IPS-18a (cell line): ENCODE measurements at regions not wholly inside any gene's neighbourhood (a gene's known extent, or its start where the extent isn't known, plus 50 kb on each side); places are given as distances from the start of the nearest gene placed in this dataset.
"Not testable (repeated sequence)": the region's sequence is repeated elsewhere in the genome, so short reads cannot be mapped to it uniquely, and the experiment has no call there.

ENCODE experiments used
- H3K27ac ChIP-seq: one replicate; pipeline ENCODE4 v1.5.1; 2013; ENCODE audit warnings: low read length
- H3K27me3 ChIP-seq: one replicate; pipeline ENCODE4 v1.6.1; 2013; ENCODE audit warnings: mild to moderate bottlenecking, low read length; ENCODE audit not compliant: control insufficient read depth, insufficient read depth
- H3K36me3 ChIP-seq: one replicate; pipeline ENCODE4 v1.6.1; 2013; ENCODE audit warnings: low read depth, low read length; ENCODE audit not compliant: control insufficient read depth
- H3K4me1 ChIP-seq: one replicate; pipeline ENCODE4 v1.6.1; 2013; ENCODE audit warnings: low read depth, low read length; ENCODE audit not compliant: control insufficient read depth
- H3K4me3 ChIP-seq: one replicate; pipeline ENCODE4 v1.5.1; 2013; ENCODE audit warnings: low read length
- H3K9ac ChIP-seq: one replicate; pipeline ENCODE4 v1.6.1; 2013; ENCODE audit warnings: mild to moderate bottlenecking, low read length, moderate library complexity
- H3K9me3 ChIP-seq: one replicate; pipeline ENCODE4 v1.6.1; 2013; ENCODE audit warnings: low read depth, low read length; ENCODE audit not compliant: control insufficient read depth

- Histone ChIP-seq H3K36me3 (no peaks in the 10 kb centered on the region), H3K27ac (no peak overlapping the region), H3K9ac (no peak overlapping the region), H3K4me1 (no peaks in the 10 kb centered on the region), H3K27me3 (no peaks in the 10 kb centered on the region), H3K9me3 (peaks cover 15% of the 10 kb centered on the region), H3K4me3 (no peak overlapping the region)
Observed at GRCh38 chr7:153401795-153402720, 642.5 kb downstream of the ACTR3B start.

- Histone ChIP-seq H3K9me3 (peaks cover 14% of the 10 kb centered on the region), H3K9ac (no peak overlapping the region), H3K36me3 (no peaks in the 10 kb centered on the region), H3K27ac (no peak overlapping the region), H3K4me1 (no peaks in the 10 kb centered on the region), H3K4me3 (no peak overlapping the region), H3K27me3 (no peaks in the 10 kb centered on the region)
Observed at GRCh38 chr7:153402721-153403541, 643.4 kb downstream of the ACTR3B start.

GRCh38 chr7:153404124-153404523 lies 644.6 kb downstream of the ACTR3B start:
- Histone ChIP-seq H3K9me3 (peaks cover 8% of the 10 kb centered on the region), H3K9ac (no peak overlapping the region), H3K27ac (no peak overlapping the region), H3K4me1 (no peaks in the 10 kb centered on the region), H3K4me3 (no peak overlapping the region), H3K36me3 (no peaks in the 10 kb centered on the region), H3K27me3 (no peaks in the 10 kb centered on the region)

GRCh38 chr7:153404781-153405279 lies 645.3 kb downstream of the ACTR3B start:
- Histone ChIP-seq H3K9me3 (peaks cover 4% of the 10 kb centered on the region), H3K27me3 (no peaks in the 10 kb centered on the region), H3K27ac (no peak overlapping the region), H3K4me1 (no peaks in the 10 kb centered on the region), H3K9ac (no peak overlapping the region), H3K36me3 (no peaks in the 10 kb centered on the region), H3K4me3 (no peak overlapping the region)

GRCh38 chr7:153405704-153406485 lies 646.3 kb upstream of the DPP6 start:
- Histone ChIP-seq H3K27ac (no peak overlapping the region), H3K36me3 (no peaks in the 10 kb centered on the region), H3K4me1 (no peaks in the 10 kb centered on the region), H3K27me3 (no peaks in the 10 kb centered on the region), H3K9ac (no peak overlapping the region), H3K4me3 (no peak overlapping the region), H3K9me3 (peaks cover 2% of the 10 kb centered on the region)

- no peak overlapping the region for H3K9ac ChIP-seq
- no peaks in the 10 kb centered on the region for H3K36me3 ChIP-seq
- H3K4me1 ChIP-seq, result no peaks in the 10 kb centered on the region
- peaks cover 2% of the 10 kb centered on the region for H3K9me3 ChIP-seq
- H3K27ac ChIP-seq, result no peak overlapping the region
- H3K4me3 ChIP-seq, result no peak overlapping the region
- no peaks in the 10 kb centered on the region for H3K27me3 ChIP-seq
Observed at GRCh38 chr7:153406486-153406872, 645.7 kb upstream of the DPP6 start.

- Histone ChIP-seq H3K9me3 (peaks cover 1% of the 10 kb centered on the region), H3K4me3 (no peak overlapping the region), H3K36me3 (no peaks in the 10 kb centered on the region), H3K27me3 (no peaks in the 10 kb centered on the region), H3K27ac (no peak overlapping the region), H3K4me1 (no peaks in the 10 kb centered on the region), H3K9ac (no peak overlapping the region)
Observed at GRCh38 chr7:153407291-153408046, 644.7 kb upstream of the DPP6 start.

- H3K27me3 ChIP-seq, result no peaks in the 10 kb centered on the region
- no peak overlapping the region for H3K9ac ChIP-seq
- no peaks in the 10 kb centered on the region for H3K36me3 ChIP-seq
- H3K4me3 ChIP-seq, result no peak overlapping the region
- no peaks in the 10 kb centered on the region for H3K9me3 ChIP-seq
- no peaks in the 10 kb centered on the region for H3K4me1 ChIP-seq
- no peak overlapping the region for H3K27ac ChIP-seq
Observed at GRCh38 chr7:153408360-153409335, 643.5 kb upstream of the DPP6 start.

GRCh38 chr7:153409567-153410342 lies 642.4 kb upstream of the DPP6 start:
- not testable (repeated sequence) for H3K27ac ChIP-seq, H3K27me3 ChIP-seq

More at GRCh38 chr7:153409567-153410342, 642.4 kb upstream of the DPP6 start:
- not testable (repeated sequence) for H3K36me3 ChIP-seq, H3K9ac ChIP-seq, H3K4me3 ChIP-seq, H3K9me3 ChIP-seq, H3K4me1 ChIP-seq
